NCI-H345 treated with DMSO at 0.1 percent for 48 hours (cell line): ENCODE measurements at regions not wholly inside any gene's neighbourhood (a gene's known extent, or its start where the extent isn't known, plus 50 kb on each side); places are given as distances from the start of the nearest gene placed in this dataset.

ENCODE experiments used
- DNase-seq: peaks from one replicate; lab custom pipeline; 2025; ENCODE audit not compliant: unreplicated experiment; lab: John Stamatoyannopoulos, UW

- no peak for DNase-seq
These were observed 528.4 kb upstream of the PROK2 start for GRCh38 chr3:72313308-72313707.

- no peak for DNase-seq
These were observed 527.4 kb upstream of the PROK2 start for GRCh38 chr3:72312339-72312738.

- DNase-seq: no peak
These were observed 526.5 kb upstream of the PROK2 start for GRCh38 chr3:72311425-72311824.

- peak; percentile 64 for DNase-seq
These were observed 525.8 kb upstream of the PROK2 start for GRCh38 chr3:72310419-72311380.

- no peak for DNase-seq
These were observed 524.9 kb upstream of the PROK2 start for GRCh38 chr3:72309661-72310418.

GRCh38 chr3:72308641-72309040 is 523.7 kb upstream of the PROK2 start:
- DNase-seq: no peak

GRCh38 chr3:72307438-72308115 is 522.6 kb upstream of the PROK2 start:
- DNase-seq: no peak

GRCh38 chr3:72306800-72307341 is 521.9 kb upstream of the PROK2 start:
- peak; percentile 72 for DNase-seq

- DNase-seq: no peak
These were observed 519.0 kb upstream of the PROK2 start for GRCh38 chr3:72303926-72304325.

- DNase-seq: no peak
These were observed 516.8 kb upstream of the PROK2 start for GRCh38 chr3:72301779-72302178.

GRCh38 chr3:72300621-72301020 is 515.7 kb upstream of the PROK2 start:
- no peak for DNase-seq

- no peak for DNase-seq
These were observed 514.9 kb upstream of the PROK2 start for GRCh38 chr3:72299823-72300222.

GRCh38 chr3:72299321-72299802 is 514.4 kb upstream of the PROK2 start:
- DNase-seq: peak; percentile 42

- DNase-seq: no peak
These were observed 513.5 kb upstream of the PROK2 start for GRCh38 chr3:72298201-72299152.

GRCh38 chr3:72297481-72297880 is 512.5 kb upstream of the PROK2 start:
- DNase-seq: no peak

GRCh38 chr3:72296477-72297111 is 511.6 kb upstream of the PROK2 start:
- DNase-seq: no peak

- no peak for DNase-seq
These were observed 511.1 kb upstream of the PROK2 start for GRCh38 chr3:72295962-72296450.

GRCh38 chr3:72295276-72295961 is 510.5 kb upstream of the PROK2 start:
- DNase-seq: no peak
